ENCODE measurements at regions not wholly inside any gene's neighbourhood (a gene's known extent, or its start where the extent isn't known, plus 50 kb on each side); places are given as distances from the start of the nearest gene placed in this dataset.
"Not testable (repeated sequence)": the region's sequence is repeated elsewhere in the genome, so short reads cannot be mapped to it uniquely, and the experiment has no call there.

DNA sequence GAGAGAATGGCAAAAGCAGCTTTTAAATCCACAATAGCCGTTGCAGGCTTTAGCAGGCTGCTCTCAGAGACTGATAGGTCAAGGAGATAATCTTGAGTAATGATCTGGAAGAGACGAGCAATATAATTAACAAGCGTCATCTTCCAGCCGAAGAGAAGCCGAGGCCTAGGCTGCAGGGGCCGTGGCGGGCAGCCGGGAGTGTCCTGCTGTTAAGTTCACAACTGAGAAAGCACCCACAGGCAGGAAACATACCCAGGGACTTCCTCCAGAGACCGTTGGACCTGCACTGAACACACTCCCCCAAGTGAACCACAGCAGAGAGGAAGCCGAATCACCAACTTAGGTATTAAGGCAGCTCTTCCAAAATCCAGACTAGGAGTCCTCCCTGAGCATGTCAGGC, 182.3 kb downstream of the IRX2 start:
- DNase-seq = no peak

- DNase-seq = no peak
These were observed 185.2 kb downstream of the IRX2 start for GRCh38 chr5:2566284-2566683.

DNA sequence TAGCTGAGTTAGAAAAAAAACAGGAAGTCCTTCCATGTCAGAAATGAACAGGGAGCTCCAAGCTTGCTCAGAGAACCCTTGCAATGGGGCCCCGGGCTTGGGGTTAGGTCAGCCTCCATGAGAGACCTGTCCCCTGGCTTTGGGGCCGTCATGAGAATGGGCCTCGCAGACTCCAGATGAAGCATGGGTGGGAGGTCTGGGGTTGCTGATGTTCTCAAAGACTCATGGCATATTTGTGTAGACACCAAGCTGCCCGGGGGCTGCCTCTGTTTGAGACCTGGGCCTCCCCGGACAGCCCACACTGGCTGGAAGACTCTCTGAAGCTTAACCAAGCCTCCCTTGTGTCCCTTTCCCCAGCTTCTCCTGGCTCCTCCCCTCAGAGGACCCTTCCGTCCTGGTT, 186.3 kb downstream of the IRX2 start:
- DNase-seq = no peak

DNA sequence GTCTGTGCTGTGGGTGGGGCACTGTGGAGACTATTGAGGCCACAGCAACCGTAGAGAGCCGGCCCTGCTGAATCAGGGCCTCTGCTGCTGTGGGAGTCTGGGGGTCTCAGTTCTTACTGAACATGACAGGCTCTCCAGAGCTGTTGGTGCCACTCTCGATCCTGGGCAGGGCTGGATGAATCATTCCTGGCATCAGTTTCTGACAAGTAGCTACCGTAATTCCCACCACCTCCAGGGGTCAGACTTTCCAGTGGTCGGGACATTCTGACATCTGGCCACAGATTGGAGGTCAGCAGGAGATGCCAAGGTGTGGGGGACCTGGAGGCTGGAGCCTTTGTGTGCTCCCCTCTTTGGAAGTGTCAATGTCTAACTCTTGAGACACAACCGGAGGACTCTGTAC, 188.4 kb downstream of the IRX2 start:
- no peak for DNase-seq

DNA sequence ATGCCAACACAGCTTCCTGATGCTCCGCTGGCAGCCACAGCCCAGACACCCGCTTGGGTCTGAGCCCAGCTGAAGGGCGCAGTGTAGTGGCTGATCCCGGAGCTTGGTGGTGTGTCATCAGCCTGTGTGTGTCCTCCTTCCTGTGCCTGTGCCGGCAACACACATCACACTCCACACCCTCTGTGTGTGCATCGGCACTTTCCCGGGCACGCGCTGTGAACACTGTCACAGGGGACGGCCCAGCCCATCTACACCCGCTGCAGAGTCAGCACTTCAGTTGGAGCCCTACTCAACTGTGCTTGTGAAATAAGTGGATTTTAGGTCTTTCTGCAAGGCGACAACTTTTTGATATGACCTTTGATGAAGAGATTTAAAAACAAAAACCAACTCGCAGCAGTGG, 189.4 kb downstream of the IRX2 start:
- no peak for DNase-seq

DNA sequence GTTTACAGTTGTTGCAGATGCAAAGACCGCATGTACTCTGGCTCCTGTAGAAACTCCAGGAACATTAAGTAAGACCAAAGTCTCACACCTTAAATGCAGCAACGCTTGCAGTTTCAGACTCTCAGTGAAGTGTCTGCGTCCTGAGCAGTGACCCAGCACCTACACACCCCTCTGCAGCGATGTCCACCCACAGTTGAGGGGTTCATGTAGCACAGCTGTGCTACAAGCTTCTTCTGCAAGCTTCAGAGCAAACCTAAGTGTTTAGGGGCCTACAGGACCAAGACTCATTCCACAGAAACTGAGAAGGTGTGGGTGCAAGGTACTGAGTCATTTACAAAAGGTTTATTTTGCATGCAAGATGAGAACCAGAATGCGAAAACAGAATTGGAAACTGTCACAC, 191.0 kb downstream of the IRX2 start:
- DNase-seq = no peak

- no peak for DNase-seq
These were observed 194.0 kb downstream of the IRX2 start for GRCh38 chr5:2557435-2557834.

DNA sequence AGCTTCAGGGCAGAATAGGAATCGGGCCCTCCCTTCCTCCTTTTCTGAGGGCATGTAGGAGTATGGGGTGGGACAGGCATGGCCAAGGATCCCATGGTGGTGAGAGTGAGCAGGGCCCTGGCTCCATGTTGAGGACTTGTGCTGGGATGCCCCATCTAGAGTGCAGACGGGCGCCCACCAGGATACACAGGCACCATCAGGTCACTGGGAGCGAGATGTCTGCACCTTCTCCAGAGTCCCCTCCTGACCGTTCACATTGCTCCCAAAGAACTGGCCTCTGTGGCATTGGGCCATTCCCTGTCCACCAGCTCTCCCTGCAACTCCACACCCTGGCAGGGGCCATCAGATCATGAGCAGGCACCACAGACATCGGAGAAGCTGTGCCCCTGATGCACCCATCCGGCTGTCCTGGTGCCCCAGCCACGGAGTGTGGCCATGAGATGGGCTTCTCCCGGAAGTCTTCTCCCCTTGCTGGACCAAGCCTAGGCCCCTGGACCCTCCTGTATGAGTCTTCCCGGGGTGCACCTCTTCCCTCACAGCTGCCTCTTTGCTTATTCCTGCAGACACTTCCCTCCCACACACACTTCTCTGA, 195.0 kb downstream of the IRX2 start:
- no peak for DNase-seq

DNA sequence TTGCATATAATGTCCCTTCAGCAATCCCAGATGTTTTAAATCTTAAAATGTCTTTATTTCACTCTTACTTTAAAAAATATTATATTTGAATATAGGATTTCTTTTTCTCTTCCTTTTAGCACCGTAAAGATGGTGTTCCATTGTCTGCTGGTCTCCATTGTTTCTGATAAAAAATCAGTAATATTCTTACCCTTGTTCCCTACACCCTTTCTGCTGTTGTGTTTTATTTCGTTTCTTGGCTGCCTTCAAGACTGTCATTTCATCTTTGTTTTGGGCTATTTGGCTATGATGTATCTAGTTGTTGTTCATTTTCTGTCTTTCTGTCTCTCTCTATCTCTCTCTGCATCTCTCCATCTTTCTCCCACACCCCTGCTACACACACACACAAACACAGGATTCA, 197.9 kb downstream of the IRX2 start:
- no peak for DNase-seq

GRCh38 chr5:2550509-2550908, 201.0 kb downstream of the IRX2 start:
- DNase-seq = no peak

GRCh38 chr5:2549900-2550299, 201.6 kb downstream of the IRX2 start:
- no peak for DNase-seq

DNA sequence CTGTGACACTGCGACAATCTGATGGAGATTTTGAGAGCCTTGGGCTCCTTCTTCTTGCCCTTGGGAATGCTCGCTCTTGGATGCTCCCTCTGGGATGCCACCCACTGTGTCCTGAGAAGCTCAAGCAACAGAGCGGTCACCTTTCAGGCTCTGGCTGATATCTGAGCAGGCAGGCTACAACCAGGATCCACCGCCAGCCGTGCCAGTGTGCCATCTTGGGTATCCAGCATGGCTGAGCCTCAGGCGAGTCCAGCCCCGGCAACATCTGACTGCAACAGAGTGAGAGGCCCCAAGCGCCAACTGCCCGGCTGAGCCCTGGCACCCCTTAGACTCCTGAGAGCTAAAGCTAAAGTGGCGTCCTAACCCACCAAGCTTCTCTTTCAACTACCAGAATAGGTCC, 202.1 kb downstream of the IRX2 start:
- DNase-seq = no peak

- no peak for DNase-seq
These were observed 204.5 kb downstream of the IRX2 start for GRCh38 chr5:2546938-2547337.

DNA sequence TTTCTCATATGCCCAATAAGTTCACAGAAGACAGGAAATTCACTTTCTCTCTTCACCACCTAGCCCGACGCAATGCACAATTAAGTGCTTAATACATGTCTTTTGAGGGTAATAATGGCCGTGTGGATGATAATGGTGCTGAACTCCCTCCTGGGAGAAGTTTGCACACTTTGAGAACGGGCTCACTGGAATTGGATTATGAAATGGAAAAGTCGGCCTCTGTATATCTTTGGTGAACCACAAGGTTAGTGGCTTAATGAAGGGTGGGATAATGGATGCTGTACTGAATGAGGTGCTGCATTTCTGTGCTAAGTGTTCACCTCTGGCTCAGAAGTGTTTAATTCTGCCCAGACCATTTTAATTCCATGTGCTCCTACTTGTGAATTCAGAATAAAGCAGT, 207.5 kb downstream of the IRX2 start:
- no peak for DNase-seq

- no peak for DNase-seq
These were observed 208.7 kb downstream of the IRX2 start for GRCh38 chr5:2542821-2543220.

DNA sequence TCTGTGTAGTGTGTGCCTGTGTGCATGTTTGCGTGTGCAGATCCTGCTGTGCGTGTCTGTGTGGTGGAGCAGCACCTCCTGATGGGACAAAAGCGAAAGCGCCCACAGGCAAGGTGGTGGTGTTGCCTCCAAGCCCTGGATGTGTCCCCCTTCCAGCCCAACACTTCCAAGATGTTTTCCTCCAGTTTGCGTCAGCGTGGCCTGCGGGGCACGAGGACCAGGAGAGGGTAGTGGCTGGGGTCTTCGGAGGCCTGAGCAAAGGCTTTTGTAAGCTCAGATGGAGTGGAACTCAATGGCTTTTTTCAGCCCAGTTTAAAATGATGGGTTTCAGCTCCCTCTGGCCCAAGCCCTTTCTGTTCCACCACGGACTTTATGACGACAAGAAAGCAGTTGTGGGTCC, 209.5 kb downstream of the IRX2 start:
- no peak for DNase-seq

- DNase-seq = no peak
These were observed 213.3 kb downstream of the IRX2 start for GRCh38 chr5:2538169-2538568.

GRCh38 chr5:2537378-2538145, 213.9 kb downstream of the IRX2 start:
- DNase-seq = no peak

- DNase-seq = no peak
These were observed 214.7 kb downstream of the IRX2 start for GRCh38 chr5:2536632-2537377.

- no peak for DNase-seq
These were observed 216.5 kb downstream of the IRX2 start for GRCh38 chr5:2534970-2535369.

GRCh38 chr5:2534251-2534650, 217.2 kb downstream of the IRX2 start:
- DNase-seq = no peak

DNA sequence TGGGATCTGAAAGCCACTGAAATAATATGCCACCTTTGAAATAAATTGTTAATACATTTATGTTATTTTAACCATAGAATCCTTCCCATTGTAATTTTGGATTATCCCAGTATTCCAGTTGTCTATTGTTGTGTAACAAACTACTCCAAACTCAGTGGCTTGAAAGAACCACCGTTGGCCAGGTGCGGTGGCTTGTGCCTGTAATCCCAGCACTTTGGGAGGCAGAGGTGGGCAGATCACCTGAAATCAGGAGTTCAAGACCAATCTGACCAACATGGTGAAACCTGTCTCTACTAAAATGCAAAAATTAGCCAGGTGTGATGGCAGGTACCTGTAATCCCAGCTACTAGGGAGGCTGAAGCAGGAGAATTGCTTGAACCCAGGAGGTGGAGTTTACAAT, 217.6 kb downstream of the IRX2 start:
- DNase-seq = not testable (repeated sequence)

GRCh38 chr5:2532809-2533208, 218.7 kb downstream of the IRX2 start:
- no peak for DNase-seq

DNA sequence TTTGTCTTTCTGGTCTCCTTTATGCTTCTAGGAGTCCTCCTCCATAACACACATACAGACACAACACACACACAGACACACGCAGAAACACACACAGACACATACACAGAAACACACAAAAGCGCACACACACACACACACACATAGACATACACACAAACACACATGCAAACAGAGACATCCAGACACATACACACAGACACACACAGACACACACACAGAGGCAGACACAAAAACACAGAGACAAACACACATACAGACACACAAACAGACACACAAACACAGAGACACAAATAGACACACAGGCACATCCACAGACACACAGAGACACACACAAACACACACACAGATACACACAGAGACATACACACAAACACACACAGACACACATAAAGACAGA, 220.2 kb downstream of the IRX2 start:
- DNase-seq = no peak
